ENCODE measurements at regions not wholly inside any gene's neighbourhood (a gene's known extent, or its start where the extent isn't known, plus 50 kb on each side); places are given as distances from the start of the nearest gene placed in this dataset.

DNA sequence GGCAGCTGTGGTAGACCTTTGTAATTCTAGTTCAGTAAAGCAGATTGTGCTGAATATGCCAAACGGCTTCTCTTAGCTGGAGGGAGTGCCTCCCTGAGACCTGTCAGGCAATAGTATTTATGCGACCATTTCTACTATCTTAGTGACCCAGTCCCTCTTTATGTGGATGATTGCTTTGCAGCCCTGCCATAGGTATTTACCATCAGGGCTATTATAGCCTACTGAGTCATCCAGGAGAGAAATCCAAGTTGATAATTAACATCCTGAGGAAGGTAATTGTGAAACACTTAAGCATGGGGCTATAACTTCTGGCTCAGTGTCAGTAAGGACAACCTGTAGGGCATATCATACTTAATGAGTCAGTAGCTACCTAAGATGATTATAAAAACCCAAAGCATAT lies 103.9 kb upstream of the MAOA start:
- Mint-ChIP-seq H3K9me3 (peaks cover 2% of the 10 kb centered on the region), H3K36me3 (ENCODE audit: low read depth) (no peaks in the 10 kb centered on the region), H3K4me3 (no peak overlapping the region), H3K27ac (peak overlapping the region; percentile 36 to 91 (median 82)), H3K27me3 (ENCODE audit: low read depth) (no peaks in the 10 kb centered on the region), H3K4me1 (peaks cover 33% of the 10 kb centered on the region)
- TF ChIP-seq, protein P1, sequence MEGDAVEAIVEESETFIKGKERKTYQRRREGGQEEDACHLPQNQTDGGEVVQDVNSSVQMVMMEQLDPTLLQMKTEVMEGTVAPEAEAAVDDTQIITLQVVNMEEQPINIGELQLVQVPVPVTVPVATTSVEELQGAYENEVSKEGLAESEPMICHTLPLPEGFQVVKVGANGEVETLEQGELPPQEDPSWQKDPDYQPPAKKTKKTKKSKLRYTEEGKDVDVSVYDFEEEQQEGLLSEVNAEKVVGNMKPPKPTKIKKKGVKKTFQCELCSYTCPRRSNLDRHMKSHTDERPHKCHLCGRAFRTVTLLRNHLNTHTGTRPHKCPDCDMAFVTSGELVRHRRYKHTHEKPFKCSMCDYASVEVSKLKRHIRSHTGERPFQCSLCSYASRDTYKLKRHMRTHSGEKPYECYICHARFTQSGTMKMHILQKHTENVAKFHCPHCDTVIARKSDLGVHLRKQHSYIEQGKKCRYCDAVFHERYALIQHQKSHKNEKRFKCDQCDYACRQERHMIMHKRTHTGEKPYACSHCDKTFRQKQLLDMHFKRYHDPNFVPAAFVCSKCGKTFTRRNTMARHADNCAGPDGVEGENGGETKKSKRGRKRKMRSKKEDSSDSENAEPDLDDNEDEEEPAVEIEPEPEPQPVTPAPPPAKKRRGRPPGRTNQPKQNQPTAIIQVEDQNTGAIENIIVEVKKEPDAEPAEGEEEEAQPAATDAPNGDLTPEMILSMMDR (IDR thresholded peaks at IDR 0.05; ENCODE audit: unreplicated experiment in 3 of 3) = no peak

DNA sequence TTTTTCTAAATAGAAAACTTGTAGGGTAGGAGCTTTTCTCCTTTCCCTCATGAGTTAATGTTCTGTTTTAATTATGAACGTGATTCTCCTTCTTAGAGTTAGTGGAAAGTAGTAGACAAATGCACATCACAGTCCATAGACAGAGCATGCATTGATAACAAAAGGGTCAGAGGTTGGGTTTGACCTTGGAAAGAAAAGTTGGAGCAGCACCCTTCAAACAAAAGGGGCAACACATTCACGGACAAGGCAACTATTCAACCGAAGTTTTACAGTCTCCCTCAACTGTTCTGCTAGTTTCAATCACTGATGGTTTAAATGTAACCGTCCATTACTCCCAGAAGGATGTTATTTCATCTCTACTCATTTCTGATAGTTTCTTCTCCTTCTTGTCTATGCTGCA lies 103.4 kb upstream of the MAOA start:
- peak overlapping the region in 2 of 3 experiments; percentile 82 to 91 for H3K27ac Mint-ChIP-seq

DNA sequence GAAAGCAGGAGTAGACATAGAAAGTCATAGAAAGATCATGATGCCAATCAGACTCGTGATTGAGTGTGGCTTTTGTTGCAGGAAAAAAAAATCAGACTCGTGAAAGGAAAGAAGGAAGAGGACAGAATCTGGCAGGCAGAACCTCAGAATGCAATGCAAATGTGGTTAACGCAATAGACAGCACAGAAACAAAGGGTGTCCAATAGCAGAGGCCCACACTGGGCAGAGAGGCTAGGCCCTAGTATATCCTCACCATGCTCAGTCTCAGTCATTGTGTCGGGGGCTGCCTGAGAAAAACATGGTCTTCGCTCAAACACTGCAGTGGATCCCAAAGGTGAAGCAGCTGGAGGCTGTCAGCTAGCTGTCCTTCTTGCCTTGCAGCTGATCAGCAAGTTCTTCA lies 102.8 kb upstream of the MAOA start:
- Mint-ChIP-seq H3K27ac (peak overlapping the region in 2 of 3 experiments; percentile 4 to 21), H3K36me3 (ENCODE audit: low read depth) (no peaks in the 10 kb centered on the region), H3K27me3 (ENCODE audit: low read depth) (no peaks in the 10 kb centered on the region), H3K4me3 (no peak overlapping the region), H3K4me1 (peaks cover 36% of the 10 kb centered on the region), H3K9me3 (peaks cover under 1% of the 10 kb centered on the region)
- TF ChIP-seq, protein P1 (IDR thresholded peaks at IDR 0.05; ENCODE audit: unreplicated experiment in 3 of 3) = no peak

More for the DNA sequence above, 103.4 kb upstream of the MAOA start:
- Mint-ChIP-seq H3K9me3 (peaks cover 2% of the 10 kb centered on the region), H3K4me1 (peaks cover 36% of the 10 kb centered on the region), H3K27me3 (ENCODE audit: low read depth) (no peaks in the 10 kb centered on the region), H3K4me3 (no peak overlapping the region), H3K36me3 (ENCODE audit: low read depth) (no peaks in the 10 kb centered on the region)
- TF ChIP-seq, protein P1 (IDR thresholded peaks at IDR 0.05; ENCODE audit: unreplicated experiment in 3 of 3) = no peak

DNA sequence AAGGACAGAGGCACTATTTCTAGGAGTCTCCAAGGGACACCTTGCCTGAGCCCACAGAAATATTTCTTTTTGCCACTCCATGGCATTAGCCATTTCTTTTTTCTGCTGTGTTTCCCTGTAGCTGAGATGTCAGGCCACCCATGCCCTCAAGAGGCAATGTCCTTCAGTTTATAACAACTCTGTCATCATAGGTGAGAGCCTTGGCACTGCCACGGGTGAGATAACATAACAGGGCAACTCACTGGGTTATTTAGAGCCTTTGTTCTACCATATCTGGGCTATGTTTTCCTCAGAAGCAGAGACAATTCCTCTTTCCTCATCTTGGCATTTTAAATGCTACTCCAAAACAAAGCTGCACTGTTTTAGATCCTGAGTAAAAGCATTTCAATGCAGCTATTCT lies 99.9 kb upstream of the MAOA start:
- no peaks in the 10 kb centered on the region for H3K9me3 Mint-ChIP-seq
- TF ChIP-seq, protein P1 (IDR thresholded peaks at IDR 0.05; ENCODE audit: unreplicated experiment in 3 of 3) = no peak
- H3K4me3 Mint-ChIP-seq = no peak overlapping the region
- no peak overlapping the region for H3K27ac Mint-ChIP-seq
- no peaks in the 10 kb centered on the region for H3K36me3 Mint-ChIP-seq (ENCODE audit: low read depth)
- H3K4me1 Mint-ChIP-seq = peaks cover 29% of the 10 kb centered on the region
- no peaks in the 10 kb centered on the region for H3K27me3 Mint-ChIP-seq (ENCODE audit: low read depth)

DNA sequence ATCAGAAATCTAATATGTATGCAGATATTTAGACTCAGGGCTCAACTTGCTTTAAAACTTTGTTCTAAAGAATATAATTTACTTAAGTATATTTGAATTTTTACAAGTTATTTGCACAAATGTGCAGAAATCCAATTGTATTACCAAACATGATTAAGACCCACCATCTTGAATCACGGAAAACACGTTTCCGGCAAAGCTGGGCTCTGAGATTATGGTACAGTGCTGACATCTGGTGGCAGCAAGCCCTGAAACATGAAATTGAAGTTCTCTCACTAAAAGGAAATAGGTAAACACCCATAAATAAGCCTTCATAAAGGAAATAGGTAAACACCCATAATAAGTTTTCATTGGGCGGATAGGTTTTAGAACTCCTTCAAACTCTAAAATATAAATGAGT lies 98.3 kb upstream of the MAOA start:
- no peaks in the 10 kb centered on the region for H3K36me3 Mint-ChIP-seq (ENCODE audit: low read depth)
- peaks cover 15% of the 10 kb centered on the region for H3K4me1 Mint-ChIP-seq
- H3K27ac Mint-ChIP-seq = no peak overlapping the region
- TF ChIP-seq, protein P1 (IDR thresholded peaks at IDR 0.05; ENCODE audit: unreplicated experiment in 3 of 3) = peak; percentile 74 to 91 (median 82)
- no peaks in the 10 kb centered on the region for H3K9me3 Mint-ChIP-seq
- H3K27me3 Mint-ChIP-seq (ENCODE audit: low read depth) = no peaks in the 10 kb centered on the region
- no peak overlapping the region for H3K4me3 Mint-ChIP-seq

DNA sequence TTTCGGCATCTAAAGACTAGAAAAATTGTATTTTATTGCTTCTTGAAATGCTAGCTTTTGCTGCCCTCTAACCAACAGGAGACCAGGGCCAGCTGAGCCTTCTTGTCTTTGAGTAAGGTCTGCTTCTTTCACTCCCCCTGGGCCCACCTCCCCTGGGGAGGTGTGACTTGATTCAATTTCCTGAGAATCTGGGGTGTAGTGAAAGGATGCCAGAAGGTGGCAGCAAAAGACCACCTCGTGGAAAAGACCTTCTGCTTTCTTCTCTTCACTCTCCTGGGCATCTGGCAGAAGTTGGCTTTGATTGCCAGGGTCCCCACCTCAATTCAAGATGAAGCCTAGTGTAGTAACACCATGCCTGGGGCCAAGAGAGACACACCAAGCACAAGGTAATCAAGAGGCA lies 96.5 kb upstream of the MAOA start:
- no peaks in the 10 kb centered on the region for H3K36me3 Mint-ChIP-seq (ENCODE audit: low read depth)
- H3K9me3 Mint-ChIP-seq = no peaks in the 10 kb centered on the region
- no peak overlapping the region for H3K27ac Mint-ChIP-seq
- TF ChIP-seq, protein P1 (IDR thresholded peaks at IDR 0.05; ENCODE audit: unreplicated experiment in 3 of 3) = peak; percentile 59 to 73 (median 60)
- H3K4me3 Mint-ChIP-seq = no peak overlapping the region
- H3K27me3 Mint-ChIP-seq (ENCODE audit: low read depth) = no peaks in the 10 kb centered on the region
- H3K4me1 Mint-ChIP-seq = peaks cover 15% of the 10 kb centered on the region
